ENCODE measurements at regions not wholly inside any gene's neighbourhood (a gene's known extent, or its start where the extent isn't known, plus 50 kb on each side); places are given as distances from the start of the nearest gene placed in this dataset.

GRCh38 chr6:90874931-90875330 lies 288.1 kb upstream of the MAP3K7 start:
- Histone ChIP-seq H3K4me2 (ENCODE audit: control insufficient read depth, insufficient read depth) (no peak overlapping the region), H3K4me1 (ENCODE audit: control insufficient read depth, insufficient read depth, low read length) (no peaks in the 10 kb centered on the region), H3K9ac (ENCODE audit: control insufficient read depth, insufficient read depth, low read length) (no peak overlapping the region), H3K27ac (ENCODE audit: control insufficient read depth, insufficient read depth) (no peak overlapping the region), H4K20me1 (ENCODE audit: control insufficient read depth, insufficient read depth) (no peaks in the 10 kb centered on the region), H2AFZ (ENCODE audit: control insufficient read depth, low read depth, low read length) (no peak overlapping the region), H3K79me2 (ENCODE audit: control insufficient read depth, insufficient read depth, low read length) (no peaks in the 10 kb centered on the region), H3K27me3 (replicated peaks in 1 of 2; ENCODE audit: control insufficient read depth in 2 of 2, insufficient read depth in 2 of 2, low read length in 1 of 2) (no peaks in the 10 kb centered on the region; a peak in 1 of 4 replicates), H3K4me3 (no peak overlapping the region), H3K9me3 (replicated peaks; ENCODE audit: control insufficient read depth, insufficient read depth, low read length) (no peaks in the 10 kb centered on the region), H3K36me3 (ENCODE audit: control insufficient read depth in 2 of 2, insufficient read depth in 2 of 2, low read length in 1 of 2) (no peaks in the 10 kb centered on the region)
- ATAC-seq (no peak), FAIRE-seq (no peak), DNase-seq (ENCODE audit: low read depth, low spot score) (no peak)
- BruUV-seq (replicated peaks): no TSS peak
- intact Hi-C loops (cut with micrococcal nuclease; ENCODE audit: unreplicated experiment) (no loop called here), in situ Hi-C loops (cut with MboI) (no loop called here)
- ChIA-PET SMC1A (ENCODE audit: uncharacterized antibody, unreplicated experiment) (interaction anchor here (0.6 to 1.0 kb wide), 3 partner anchors 9 to 43 kb away, joined by 3 to 4 read pairs (median 3); no protein-coding TSS in a partner anchor), RAD21 (ENCODE audit: unreplicated experiment) (no interaction called here), POLR2A (no interaction called here), CTCF (no interaction called here)
- TF ChIP-seq SMC3 (IDR thresholded peaks at IDR 0.05; ENCODE audit: borderline replicate concordance, low read length) (no peak), SUPT20H (IDR thresholded peaks at IDR 0.05; ENCODE audit: borderline replicate concordance, control insufficient read depth, low read depth, low read length) (no peak), POLR2A (IDR thresholded peaks at IDR 0.05; ENCODE audit: low read depth, low read length) (no peak), ZZZ3 (IDR thresholded peaks at IDR 0.05; ENCODE audit: control insufficient read depth, insufficient read length, low read depth) (no peak), KLF5 (IDR thresholded peaks at IDR 0.05; ENCODE audit: partially characterized antibody) (no peak), RELB (IDR thresholded peaks at IDR 0.05; ENCODE audit: low read depth) (no peak), WRNIP1 (IDR thresholded peaks at IDR 0.05; ENCODE audit: borderline replicate concordance, low read depth, low read length) (no peak), RAD51 (IDR thresholded peaks at IDR 0.05) (no peak), CBX5 (IDR thresholded peaks at IDR 0.05; ENCODE audit: low read depth) (no peak), HDAC6 (IDR thresholded peaks at IDR 0.05; ENCODE audit: unreplicated experiment) (no peak), MXI1 (IDR thresholded peaks at IDR 0.05; ENCODE audit: low read depth, low read length) (no peak), RUNX3 (IDR thresholded peaks at IDR 0.05; ENCODE audit: low read length) (no peak)
- WGBS (ENCODE audit: insufficient coverage, insufficient replicate concordance, low lambda C conversion rate, missing lambda C conversion rate): 29% methylated on average over 4 of the region's 4 CpGs

All from GM12878 (cell line).